Neural crest cell (in vitro differentiated cells): ENCODE measurements at regions not wholly inside any gene's neighbourhood (a gene's known extent, or its start where the extent isn't known, plus 50 kb on each side); places are given as distances from the start of the nearest gene placed in this dataset.
A peak's percentile ranks its signal among the peaks of the same experiment; 100 is the strongest.

ENCODE experiments used
- DNase-seq: peaks from one replicate; pipeline ENCODE4 v3.0.0; 2021; ENCODE audit warnings: low read depth, mixed read lengths, low spot score
- H3K27ac Mint-ChIP-seq: one replicate; pipeline ENCODE4 v1.8.0; 2021; ENCODE audit warnings: mild to moderate bottlenecking, mixed read lengths; ENCODE audit not compliant: unreplicated experiment
- H3K27me3 Mint-ChIP-seq: 2 replicates; pipeline ENCODE4 v1.8.0; 2021; ENCODE audit warnings: low read depth, mild to moderate bottlenecking, mixed read lengths
- H3K36me3 Mint-ChIP-seq: 2 replicates; pipeline ENCODE4 v1.8.0; 2021; ENCODE audit warnings: low read depth, mild to moderate bottlenecking, mixed read lengths
- H3K4me1 Mint-ChIP-seq: 2 replicates; pipeline ENCODE4 v1.8.0; 2021; ENCODE audit warnings: mixed read lengths
- H3K4me3 Mint-ChIP-seq: one replicate; pipeline ENCODE4 v1.8.0; 2021; ENCODE audit warnings: mild to moderate bottlenecking, mixed read lengths
- H3K9me3 Mint-ChIP-seq: 2 replicates; pipeline ENCODE4 v1.8.0; 2021; ENCODE audit warnings: mixed read lengths
- TF ChIP-seq, protein P1 (sequence below): fragments of 200-600 bp; sonication (generic); conservative IDR thresholded peaks from 2 replicates; pipeline ENCODE4 v1.5.0; 2021; ENCODE audit warnings: antibody characterized with exemption, mild to moderate bottlenecking

DNA sequence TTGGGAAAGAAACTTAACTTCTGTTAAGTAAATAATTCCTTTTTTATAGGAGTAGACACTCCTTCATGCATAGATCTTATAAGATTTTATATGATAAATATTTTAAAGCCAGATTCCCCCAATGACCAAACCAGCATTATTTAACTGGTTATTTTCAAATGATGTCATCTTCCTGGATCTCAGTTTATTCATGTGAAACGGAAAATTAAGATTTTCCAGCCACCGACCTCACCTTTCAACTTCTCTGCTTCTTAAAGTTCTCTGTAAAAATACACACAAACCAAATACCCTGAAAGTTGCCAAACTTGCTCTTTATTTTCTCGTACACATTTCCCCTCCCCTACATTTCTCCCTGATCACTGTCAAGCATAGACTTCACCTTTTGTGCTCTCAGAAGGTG is 364.2 kb downstream of the GALC start:
- Mint-ChIP-seq H3K9me3 (no peaks in the 10 kb centered on the region), H3K27me3 (no peaks in the 10 kb centered on the region), H3K4me3 (no peak overlapping the region), H3K4me1 (peaks cover 27% of the 10 kb centered on the region), H3K36me3 (no peaks in the 10 kb centered on the region), H3K27ac (peak overlapping the region; percentile 31)
- TF ChIP-seq, protein P1, sequence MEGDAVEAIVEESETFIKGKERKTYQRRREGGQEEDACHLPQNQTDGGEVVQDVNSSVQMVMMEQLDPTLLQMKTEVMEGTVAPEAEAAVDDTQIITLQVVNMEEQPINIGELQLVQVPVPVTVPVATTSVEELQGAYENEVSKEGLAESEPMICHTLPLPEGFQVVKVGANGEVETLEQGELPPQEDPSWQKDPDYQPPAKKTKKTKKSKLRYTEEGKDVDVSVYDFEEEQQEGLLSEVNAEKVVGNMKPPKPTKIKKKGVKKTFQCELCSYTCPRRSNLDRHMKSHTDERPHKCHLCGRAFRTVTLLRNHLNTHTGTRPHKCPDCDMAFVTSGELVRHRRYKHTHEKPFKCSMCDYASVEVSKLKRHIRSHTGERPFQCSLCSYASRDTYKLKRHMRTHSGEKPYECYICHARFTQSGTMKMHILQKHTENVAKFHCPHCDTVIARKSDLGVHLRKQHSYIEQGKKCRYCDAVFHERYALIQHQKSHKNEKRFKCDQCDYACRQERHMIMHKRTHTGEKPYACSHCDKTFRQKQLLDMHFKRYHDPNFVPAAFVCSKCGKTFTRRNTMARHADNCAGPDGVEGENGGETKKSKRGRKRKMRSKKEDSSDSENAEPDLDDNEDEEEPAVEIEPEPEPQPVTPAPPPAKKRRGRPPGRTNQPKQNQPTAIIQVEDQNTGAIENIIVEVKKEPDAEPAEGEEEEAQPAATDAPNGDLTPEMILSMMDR: no peak
- no peak for DNase-seq

DNA sequence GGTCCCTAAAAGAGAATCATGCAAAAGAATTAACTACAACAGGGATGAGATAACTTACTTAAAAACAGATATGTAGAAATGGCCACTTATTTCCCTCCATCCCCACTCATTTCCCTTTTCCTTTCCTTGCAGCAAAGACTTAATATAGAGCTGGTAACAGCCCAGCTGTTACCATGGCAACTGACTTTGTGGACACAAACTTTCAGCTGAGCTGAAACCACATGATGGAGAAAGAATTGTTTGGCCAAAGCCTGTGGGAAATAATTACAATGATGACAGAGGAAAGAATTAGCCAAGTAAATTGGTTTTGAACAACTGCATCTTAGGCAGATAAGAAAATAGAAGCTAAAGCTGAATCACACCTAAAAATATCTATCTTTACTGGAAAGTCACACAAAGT is 364.9 kb downstream of the GALC start:
- DNase-seq: peak; percentile 12
- H3K9me3 Mint-ChIP-seq: peaks cover under 1% of the 10 kb centered on the region
- TF ChIP-seq, protein P1: no peak
- H3K36me3 Mint-ChIP-seq: peaks cover under 1% of the 10 kb centered on the region
- no peak overlapping the region for H3K4me3 Mint-ChIP-seq
- peaks cover 27% of the 10 kb centered on the region for H3K4me1 Mint-ChIP-seq
- H3K27me3 Mint-ChIP-seq: peaks cover under 1% of the 10 kb centered on the region
- H3K27ac Mint-ChIP-seq: no peak overlapping the region

DNA sequence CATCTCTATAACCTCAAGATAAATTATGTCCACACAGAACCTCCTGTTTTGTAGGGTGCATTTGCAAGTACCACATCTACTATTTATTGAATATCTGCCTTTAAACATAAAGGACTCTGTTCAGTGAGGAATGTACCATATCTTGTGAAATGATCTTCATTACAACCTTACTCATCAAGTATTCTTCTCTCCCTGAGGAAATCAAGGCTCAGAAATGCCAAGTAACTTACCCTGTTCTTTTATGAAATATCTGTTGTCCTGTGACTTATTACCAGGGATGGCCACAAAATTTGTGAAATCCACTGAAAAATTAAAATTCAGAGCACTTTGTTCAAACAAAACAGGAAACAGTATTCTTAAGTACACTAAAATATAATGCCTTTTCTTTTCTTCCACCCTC is 366.7 kb downstream of the GALC start:
- Mint-ChIP-seq H3K27me3 (peaks cover 4% of the 10 kb centered on the region), H3K36me3 (peaks cover 8% of the 10 kb centered on the region), H3K9me3 (peaks cover 11% of the 10 kb centered on the region), H3K4me1 (peaks cover 27% of the 10 kb centered on the region), H3K27ac (no peak overlapping the region), H3K4me3 (no peak overlapping the region)
- DNase-seq: no peak
- TF ChIP-seq, protein P1: no peak

DNA sequence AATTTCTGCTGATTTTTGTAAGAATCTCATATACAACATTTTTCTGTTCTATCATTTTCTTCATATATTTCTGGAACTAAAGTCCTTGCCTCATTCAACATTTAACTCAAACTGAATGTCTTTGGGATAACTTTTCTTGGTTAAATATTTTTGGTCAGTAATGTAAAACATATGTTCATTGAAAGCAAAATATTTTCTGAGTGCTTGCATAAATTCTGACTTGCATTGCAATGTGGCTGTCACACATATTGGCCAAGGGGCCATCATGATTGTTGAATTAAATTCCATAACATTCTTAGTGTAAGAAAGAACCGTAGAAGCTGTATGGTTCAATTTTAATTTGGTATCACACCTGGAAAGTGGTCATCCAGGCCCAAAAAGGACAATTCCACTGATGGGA is 369.4 kb downstream of the GALC start:
- H3K27ac Mint-ChIP-seq: no peak overlapping the region
- H3K4me3 Mint-ChIP-seq: no peak overlapping the region
- peaks cover 21% of the 10 kb centered on the region for H3K9me3 Mint-ChIP-seq
- TF ChIP-seq, protein P1: no peak
- H3K4me1 Mint-ChIP-seq: peaks cover 11% of the 10 kb centered on the region
- no peak for DNase-seq
- peaks cover 4% of the 10 kb centered on the region for H3K27me3 Mint-ChIP-seq
- H3K36me3 Mint-ChIP-seq: peaks cover 8% of the 10 kb centered on the region

DNA sequence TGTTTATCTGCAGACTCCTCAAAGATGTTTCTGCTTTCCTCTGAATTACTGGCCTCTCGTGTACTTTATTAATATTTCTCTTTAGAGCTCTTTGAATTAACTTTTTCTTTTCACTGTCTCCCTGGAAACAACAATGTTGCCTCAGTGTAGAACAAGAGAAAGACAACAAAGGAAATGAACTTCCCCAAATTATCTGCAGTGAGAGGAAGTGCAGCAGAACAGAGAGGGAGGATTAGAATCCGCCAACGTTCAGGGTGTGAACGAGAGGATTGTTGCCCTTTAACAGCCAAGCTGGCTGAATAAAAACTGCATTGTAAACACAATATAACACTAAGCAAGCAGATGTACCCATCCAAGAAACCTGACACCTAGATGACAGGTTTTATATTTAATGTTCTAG is 375.9 kb downstream of the GALC start:
- Mint-ChIP-seq H3K4me3 (no peak overlapping the region), H3K27me3 (no peaks in the 10 kb centered on the region), H3K36me3 (peaks cover 2% of the 10 kb centered on the region), H3K9me3 (peaks cover 12% of the 10 kb centered on the region), H3K27ac (no peak overlapping the region), H3K4me1 (no peaks in the 10 kb centered on the region)
- TF ChIP-seq, protein P1: no peak
- no peak for DNase-seq
